Mesothelial cell of epicardium (in vitro differentiated cells): ENCODE measurements at regions not wholly inside any gene's neighbourhood (a gene's known extent, or its start where the extent isn't known, plus 50 kb on each side); places are given as distances from the start of the nearest gene placed in this dataset.

Source experiments
- DNase-seq, 2 experiments: peaks; one replicate each; pipeline ENCODE4 v3.0.0; 2021; ENCODE audit warnings: low spot score in 2 of 2; ENCODE audit not compliant: unreplicated experiment in 2 of 2
- H3K27ac Mint-ChIP-seq: 2 replicates; pipeline ENCODE4 v1.8.0; 2021; ENCODE audit warnings: mixed read lengths
- H3K27me3 Mint-ChIP-seq: 2 replicates; pipeline ENCODE4 v1.8.0; 2021; ENCODE audit warnings: low read depth, mixed read lengths
- H3K36me3 Mint-ChIP-seq: 2 replicates; pipeline ENCODE4 v1.8.0; 2021; ENCODE audit warnings: mixed read lengths
- H3K4me1 Mint-ChIP-seq: 2 replicates; pipeline ENCODE4 v1.8.0; 2021; ENCODE audit warnings: mixed read lengths
- H3K4me3 Mint-ChIP-seq: 2 replicates; pipeline ENCODE4 v1.8.0; 2021; ENCODE audit warnings: mild to moderate bottlenecking, moderate library complexity, mixed read lengths
- H3K9me3 Mint-ChIP-seq: 2 replicates; pipeline ENCODE4 v1.8.0; 2021; ENCODE audit warnings: mixed read lengths
- CTCF ChIP-seq: fragments of 200-600 bp; sonication (generic); IDR thresholded peaks from one replicate; pipeline ENCODE4 v1.5.0; 2021; ENCODE audit warnings: antibody characterized with exemption; ENCODE audit not compliant: unreplicated experiment

- no peak for DNase-seq
- Mint-ChIP-seq H3K27ac (no peak overlapping the region), H3K9me3 (peaks cover 15% of the 10 kb centered on the region), H3K36me3 (no peaks in the 10 kb centered on the region), H3K4me1 (no peaks in the 10 kb centered on the region), H3K4me3 (no peak overlapping the region), H3K27me3 (peaks cover 24% of the 10 kb centered on the region)
- TF ChIP-seq CTCF = no peak
Observed at GRCh38 chr7:50217401-50217800, 87.1 kb upstream of the IKZF1 start.

GRCh38 chr7:50216626-50217025 lies 87.9 kb upstream of the IKZF1 start:
- no peak for TF ChIP-seq CTCF
- Mint-ChIP-seq H3K27ac (no peak overlapping the region), H3K4me1 (no peaks in the 10 kb centered on the region), H3K36me3 (no peaks in the 10 kb centered on the region), H3K27me3 (peaks cover 28% of the 10 kb centered on the region), H3K9me3 (peaks cover 9% of the 10 kb centered on the region), H3K4me3 (no peak overlapping the region)
- DNase-seq = no peak

DNA sequence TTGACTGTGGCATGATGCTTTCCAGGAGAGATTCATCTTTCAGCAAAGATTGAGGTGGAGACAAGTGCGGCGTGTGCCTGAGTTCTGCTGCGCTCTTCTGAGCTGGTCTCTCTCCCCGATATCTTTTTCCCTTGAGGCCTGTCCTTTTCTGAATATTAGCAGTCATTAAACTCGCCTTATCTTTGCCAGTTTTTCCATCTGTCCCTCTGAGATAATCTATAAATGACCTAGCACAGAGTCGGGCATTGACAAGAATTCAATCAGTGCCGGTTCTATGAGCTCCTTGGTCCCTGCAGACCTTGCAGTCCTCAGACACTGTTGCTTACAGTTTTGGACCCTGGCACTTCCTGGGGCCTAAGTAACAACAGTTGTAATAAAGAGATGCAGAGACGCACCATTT lies 89.7 kb upstream of the IKZF1 start:
- Mint-ChIP-seq H3K4me3 (no peak overlapping the region), H3K27ac (no peak overlapping the region), H3K4me1 (no peaks in the 10 kb centered on the region), H3K9me3 (no peaks in the 10 kb centered on the region), H3K27me3 (peaks cover 40% of the 10 kb centered on the region), H3K36me3 (no peaks in the 10 kb centered on the region)
- no peak for TF ChIP-seq CTCF
- DNase-seq = no peak

GRCh38 chr7:50214126-50214670 lies 90.3 kb upstream of the IKZF1 start:
- H3K4me3 Mint-ChIP-seq = no peak overlapping the region
- peaks cover 40% of the 10 kb centered on the region for H3K27me3 Mint-ChIP-seq
- DNase-seq = no peak
- no peak for TF ChIP-seq CTCF
- no peak overlapping the region for H3K27ac Mint-ChIP-seq
- H3K36me3 Mint-ChIP-seq = no peaks in the 10 kb centered on the region
- no peaks in the 10 kb centered on the region for H3K4me1 Mint-ChIP-seq
- no peaks in the 10 kb centered on the region for H3K9me3 Mint-ChIP-seq

DNA sequence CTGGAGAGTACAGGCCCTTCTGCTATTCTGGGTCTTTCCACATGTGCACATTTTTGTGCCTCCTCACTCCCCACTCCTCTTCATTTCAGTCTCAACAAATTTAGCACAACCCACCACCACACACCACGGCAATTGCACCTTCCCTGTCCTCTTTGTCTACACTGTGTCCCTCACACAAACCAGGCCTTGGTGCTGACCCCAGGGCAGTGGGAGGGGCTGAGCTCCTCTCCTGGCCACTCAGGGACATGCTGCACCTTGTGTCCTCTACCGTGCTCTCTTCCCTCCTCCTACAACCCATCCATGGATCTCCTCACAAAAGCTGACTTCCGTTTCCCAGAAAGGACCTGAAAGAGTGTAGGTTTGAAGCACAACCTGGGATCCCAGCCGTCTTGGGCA lies 90.9 kb upstream of the IKZF1 start:
- no peak overlapping the region for H3K4me3 Mint-ChIP-seq
- no peak for TF ChIP-seq CTCF
- no peak overlapping the region for H3K27ac Mint-ChIP-seq
- no peaks in the 10 kb centered on the region for H3K36me3 Mint-ChIP-seq
- DNase-seq = no peak
- peaks cover 40% of the 10 kb centered on the region for H3K27me3 Mint-ChIP-seq
- no peaks in the 10 kb centered on the region for H3K9me3 Mint-ChIP-seq
- no peaks in the 10 kb centered on the region for H3K4me1 Mint-ChIP-seq
